ENCODE measurements at regions not wholly inside any gene's neighbourhood (a gene's known extent, or its start where the extent isn't known, plus 50 kb on each side); places are given as distances from the start of the nearest gene placed in this dataset.
A peak's percentile ranks its signal among the peaks of the same experiment; 100 is the strongest.
"Not testable (repeated sequence)": the region's sequence is repeated elsewhere in the genome, so short reads cannot be mapped to it uniquely, and the experiment has no call there.

GRCh38 chr22:44571566-44572413 lies 73.8 kb upstream of the RTL6 start:
- Histone ChIP-seq H3K36me3 (no peaks in the 10 kb centered on the region), H3K4me1 (no peaks in the 10 kb centered on the region), H3K27me3 (no peaks in the 10 kb centered on the region), H3K27ac (no peak overlapping the region), H3K4me3 (no peak overlapping the region), H3K9me3 (no peaks in the 10 kb centered on the region)
- no peak for ATAC-seq
- peak in 2 of 3 donors; percentile 25 to 39 for DNase-seq
- intact Hi-C loops (cut with DNase I), result no loop called here
- TF ChIP-seq POLR2A (IDR thresholded peaks at IDR 0.05) (no peak), CTCF (IDR thresholded peaks at IDR 0.05) (no peak)
- WGBS (ENCODE audit: insufficient coverage, low coverage, low lambda C conversion rate, missing lambda C conversion rate), result 60% methylated on average over 20 of the region's 29 CpGs

DNA sequence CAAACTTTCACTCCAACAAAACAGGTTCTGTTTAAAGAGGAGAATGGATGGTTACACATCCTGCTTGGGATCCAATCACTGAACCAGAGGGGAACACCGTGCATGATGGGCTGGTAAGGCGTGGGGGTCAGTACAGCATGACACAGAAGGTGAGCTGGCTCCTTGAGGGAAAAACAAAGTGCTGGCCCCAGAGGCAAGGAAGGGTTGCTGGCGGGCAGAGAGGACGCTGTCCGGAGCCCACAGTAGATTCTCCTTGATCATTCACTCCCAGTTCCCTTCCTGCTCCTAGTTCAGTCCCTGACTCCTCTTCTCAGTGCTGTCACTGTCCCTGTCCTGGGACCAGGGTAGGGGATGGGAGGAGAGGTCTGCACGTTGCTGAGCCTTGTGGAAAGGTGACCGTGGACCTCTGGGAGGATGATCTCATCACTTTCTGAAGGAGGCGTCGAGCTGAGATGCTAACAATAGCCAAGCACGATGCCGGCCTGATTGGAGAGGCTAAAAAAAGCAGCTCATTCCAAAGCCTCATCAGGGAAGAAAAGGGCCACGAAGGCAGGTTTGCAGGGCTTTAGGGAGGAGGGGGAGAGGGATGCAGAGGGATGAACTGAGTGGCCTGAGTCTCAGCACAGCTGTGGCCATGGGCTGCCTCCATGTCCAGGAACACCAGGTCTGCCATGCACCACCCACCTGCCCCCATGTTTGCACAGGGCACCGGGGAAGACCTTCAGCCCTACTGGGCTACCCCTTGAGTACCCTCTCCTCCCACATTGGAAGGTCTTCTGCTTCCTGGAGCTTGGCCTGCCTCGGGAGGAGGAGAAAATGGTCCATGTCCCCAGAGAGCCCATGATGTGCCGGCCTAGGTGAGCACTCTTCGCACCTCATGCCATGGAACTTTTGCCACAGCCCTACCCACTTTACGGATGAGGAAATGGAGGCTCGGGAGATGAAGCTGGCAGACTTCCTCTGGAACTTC lies 72.7 kb upstream of the RTL6 start:
- Histone ChIP-seq H3K4me1 (no peaks in the 10 kb centered on the region), H3K27ac (no peak overlapping the region), H3K4me3 (no peak overlapping the region), H3K36me3 (no peaks in the 10 kb centered on the region), H3K27me3 (no peaks in the 10 kb centered on the region), H3K9me3 (no peaks in the 10 kb centered on the region)
- TF ChIP-seq CTCF (IDR thresholded peaks at IDR 0.05), result no peak
- no peak for TF ChIP-seq POLR2A (IDR thresholded peaks at IDR 0.05)
- intact Hi-C loops (cut with DNase I), result no loop called here
- 23% methylated on average over 4 of the region's 18 CpGs for WGBS (ENCODE audit: insufficient coverage, low coverage, low lambda C conversion rate, missing lambda C conversion rate)
- ATAC-seq (no peak), DNase-seq (peak in 2 of 3 donors; percentile 14 to 16)

GRCh38 chr22:44569561-44569991 lies 71.5 kb upstream of the RTL6 start:
- ATAC-seq (no peak), DNase-seq (peak in 1 of 3 donors; percentile 19)
- 62% methylated on average over 8 of the region's 9 CpGs for WGBS (ENCODE audit: insufficient coverage, low coverage, low lambda C conversion rate, missing lambda C conversion rate)
- Histone ChIP-seq H3K36me3 (no peaks in the 10 kb centered on the region), H3K9me3 (no peaks in the 10 kb centered on the region), H3K4me3 (no peak overlapping the region), H3K4me1 (no peaks in the 10 kb centered on the region), H3K27me3 (no peaks in the 10 kb centered on the region), H3K27ac (no peak overlapping the region)
- TF ChIP-seq CTCF (IDR thresholded peaks at IDR 0.05) (no peak), POLR2A (IDR thresholded peaks at IDR 0.05) (no peak)
- intact Hi-C loops (cut with DNase I), result no loop called here

DNA sequence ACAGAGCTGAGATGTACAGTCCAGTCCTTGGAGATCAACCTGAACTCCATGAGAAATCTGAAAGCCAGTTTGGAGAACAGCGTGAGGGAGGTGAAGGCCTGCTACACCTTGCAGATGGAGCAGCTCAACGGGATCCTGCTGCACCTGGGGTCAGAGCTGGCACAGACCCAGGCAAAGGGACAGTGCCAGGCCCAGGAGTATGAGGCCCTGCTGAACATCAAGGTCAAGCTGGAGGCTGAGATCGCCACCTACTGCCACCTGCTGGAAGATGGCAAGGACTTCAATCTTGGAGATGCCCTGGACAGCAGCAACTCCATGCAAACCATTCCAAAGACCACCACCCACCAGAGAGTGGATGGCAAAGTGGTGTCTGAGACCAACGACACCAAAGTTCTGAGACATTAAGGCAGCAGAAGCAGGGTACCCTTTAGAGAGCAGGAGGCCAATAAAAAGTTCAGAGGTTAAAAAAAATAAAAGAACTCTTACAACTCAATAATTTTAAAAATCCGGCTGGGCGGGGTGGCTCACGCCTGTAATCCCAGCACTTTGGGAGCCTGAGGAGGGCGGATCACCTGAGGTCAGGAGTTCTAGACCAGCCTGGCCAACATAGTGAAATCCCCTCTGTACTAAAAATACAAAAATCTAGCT lies 69.9 kb upstream of the RTL6 start:
- TF ChIP-seq POLR2A (IDR thresholded peaks at IDR 0.05) (no peak), CTCF (IDR thresholded peaks at IDR 0.05) (peak; percentile 41 to 67 (median 57))
- no peaks in the 10 kb centered on the region for H3K36me3 ChIP-seq
- H3K9me3 ChIP-seq, result no peaks in the 10 kb centered on the region
- H3K27ac ChIP-seq, result no peak overlapping the region
- ATAC-seq (no peak), DNase-seq (peak in 1 of 3 donors; percentile 60)
- H3K27me3 ChIP-seq, result no peaks in the 10 kb centered on the region
- 28% methylated on average over 3 of the region's 8 CpGs for WGBS (ENCODE audit: insufficient coverage, low coverage, low lambda C conversion rate, missing lambda C conversion rate)
- H3K4me1 ChIP-seq, result no peaks in the 10 kb centered on the region
- intact Hi-C loops (cut with DNase I), result no loop called here
- H3K4me3 ChIP-seq, result no peak overlapping the region

- H3K36me3 ChIP-seq; ATAC-seq; H3K27ac ChIP-seq; H3K9me3 ChIP-seq; H3K27me3 ChIP-seq; H3K4me3 ChIP-seq; H3K4me1 ChIP-seq; intact Hi-C loops (cut with DNase I): not testable (repeated sequence)
- peak in 1 of 3 donors; percentile 22 for DNase-seq
- WGBS (ENCODE audit: insufficient coverage, low coverage, low lambda C conversion rate, missing lambda C conversion rate), result 81% methylated on average over 6 of the region's 8 CpGs
These were observed 69.4 kb upstream of the RTL6 start for GRCh38 chr22:44567378-44567841.
